ENCODE measurements at regions not wholly inside any gene's neighbourhood (a gene's known extent, or its start where the extent isn't known, plus 50 kb on each side); places are given as distances from the start of the nearest gene placed in this dataset.

- BruUV-seq (replicated peaks) = no TSS peak
- H2AFZ ChIP-seq (ENCODE audit: low read depth, low read length) = no peak overlapping the region
- DNase-seq (ENCODE audit: low read depth, low spot score) (no peak), FAIRE-seq (no peak)
- ChIA-PET CTCF (no interaction called here), POLR2A (no interaction called here)
- no peaks in the 10 kb centered on the region for H3K9me1 ChIP-seq (replicated peaks; ENCODE audit: control insufficient read depth, extremely low read depth, insufficient read depth, low read length)
- no peak overlapping the region for H3K4me3 ChIP-seq (replicated peaks in 1 of 3; ENCODE audit: insufficient read depth in 1 of 3, low read depth in 1 of 3, low read length in 3 of 3)
- TF ChIP-seq JUN (IDR thresholded peaks at IDR 0.05; ENCODE audit: borderline replicate concordance, insufficient read depth, insufficient read length, low read depth) (no peak), FOS (IDR thresholded peaks at IDR 0.05; ENCODE audit: borderline replicate concordance, insufficient read depth, low read length) (no peak), MAX (IDR thresholded peaks at IDR 0.05; ENCODE audit: insufficient read depth, insufficient read length) (no peak), GATA2 (IDR thresholded peaks at IDR 0.05; ENCODE audit: insufficient read depth, insufficient read length, low read depth, low read length) (no peak), EZH2 (IDR thresholded peaks at IDR 0.05; ENCODE audit: borderline replicate concordance, low read depth, low read length, severe bottlenecking) (no peak), POLR2A (IDR thresholded peaks at IDR 0.05; ENCODE audit: low read depth, low read length) (no peak), CTCF (IDR thresholded peaks at IDR 0.05; ENCODE audit: extremely low read depth in 1 of 2, insufficient read depth in 1 of 2, low read depth in 1 of 2, low read length in 2 of 2) (no peak), POLR2AphosphoS5 (IDR thresholded peaks at IDR 0.05; ENCODE audit: insufficient read depth, low read depth, low read length) (no peak), MYC (IDR thresholded peaks at IDR 0.05; ENCODE audit: low read depth, low read length) (no peak)
- H3K9me3 ChIP-seq (replicated peaks; ENCODE audit: control insufficient read depth, insufficient read depth, low read length) = peaks cover 2% of the 10 kb centered on the region
- intact Hi-C loops (cut with micrococcal nuclease) (no loop called here), dilution Hi-C loops (cut with MboI; ENCODE audit: extremely low pct_ligation_motif_present, low sequenced_read_pairs) (no loop called here)
- H3K79me2 ChIP-seq (ENCODE audit: control insufficient read depth, insufficient read depth, low read length) = no peaks in the 10 kb centered on the region
- no peaks in the 10 kb centered on the region for H3K27me3 ChIP-seq (ENCODE audit: control insufficient read depth in 2 of 2, insufficient read depth in 2 of 2, low read length in 2 of 2)
- no peaks in the 10 kb centered on the region for H3K4me1 ChIP-seq (ENCODE audit: control insufficient read depth, extremely low read depth, insufficient read depth, low read length)
- no peaks in the 10 kb centered on the region for H4K20me1 ChIP-seq (replicated peaks; ENCODE audit: control insufficient read depth, extremely low read depth, insufficient read depth, low read length)
- no peaks in the 10 kb centered on the region for H3K36me3 ChIP-seq (ENCODE audit: control insufficient read depth in 2 of 2, extremely low read depth in 1 of 2, insufficient read depth in 2 of 2, low read length in 2 of 2)
- no peak overlapping the region for H3K4me2 ChIP-seq (ENCODE audit: insufficient read depth, low read length)
- H3K27ac ChIP-seq (ENCODE audit: insufficient read depth, low read depth, low read length) = no peak overlapping the region
- H3K9ac ChIP-seq (replicated peaks; ENCODE audit: extremely low read depth, insufficient read depth, low read length) = no peak overlapping the region
Measured at GRCh38 chr17:71098071-71098470, 928.7 kb downstream of the KCNJ2 start.

All from endothelial cell of umbilical vein (primary cell).